ENCODE measurements at regions not wholly inside any gene's neighbourhood (a gene's known extent, or its start where the extent isn't known, plus 50 kb on each side); places are given as distances from the start of the nearest gene placed in this dataset.

DNA sequence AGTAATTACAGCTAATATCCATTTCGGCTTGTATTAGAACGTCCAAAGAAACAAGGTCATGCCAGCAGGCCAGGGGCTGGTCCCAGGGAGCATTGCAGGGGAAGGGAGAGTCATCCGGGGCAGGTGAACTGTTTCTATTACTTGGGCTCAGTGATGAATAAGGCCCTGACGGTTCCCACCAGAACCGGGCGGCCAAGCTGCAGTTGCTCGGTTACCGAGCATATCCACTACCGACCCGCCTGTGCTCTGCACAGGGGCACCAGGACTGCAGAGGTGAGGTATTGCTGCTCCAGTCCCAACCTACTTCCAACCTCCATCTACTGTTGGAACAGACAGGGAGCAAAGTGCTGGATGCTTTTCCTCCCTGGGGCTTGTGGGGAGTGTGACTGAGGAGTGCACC is 295.5 kb downstream of the MAF start:
- ChIA-PET CTCF (interaction anchor here (0.9 kb wide), 1 partner anchor 380 kb away, joined by 3 read pairs; no protein-coding TSS in a partner anchor), POLR2A (no interaction called here)
- Mint-ChIP-seq H3K36me3 (ENCODE audit: low read depth) (no peaks in the 10 kb centered on the region), H3K4me3 (no peak overlapping the region), H3K27me3 (peaks cover 6% of the 10 kb centered on the region), H3K27ac (no peak overlapping the region), H3K9me3 (ENCODE audit: low read depth) (no peaks in the 10 kb centered on the region), H3K4me1 (peaks cover 11% of the 10 kb centered on the region)
- DNase-seq (no peak), ATAC-seq (no peak)
- intact Hi-C loops (cut with DNase I, micrococcal nuclease), result no loop called here

DNA sequence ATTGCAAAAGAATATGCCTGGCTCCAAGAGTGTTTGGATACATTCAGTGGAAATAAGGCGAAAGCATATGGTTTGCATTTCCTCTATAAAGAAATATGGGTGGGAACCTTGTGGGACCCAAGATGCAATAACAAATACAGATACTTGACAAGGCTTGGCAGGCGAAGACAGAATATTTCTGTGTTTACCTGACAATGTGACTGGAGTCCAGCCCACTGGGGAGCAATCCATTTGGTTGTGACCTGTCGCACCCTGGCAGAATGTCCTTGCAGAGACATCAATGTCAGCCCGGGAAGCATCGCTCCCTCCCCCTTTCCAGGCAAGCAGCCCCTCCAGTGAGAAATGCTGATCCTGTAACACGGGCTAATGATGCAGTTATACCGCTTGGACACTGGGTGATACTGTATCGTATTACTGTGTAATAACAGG is 296.6 kb downstream of the MAF start:
- peaks cover 5% of the 10 kb centered on the region for H3K27me3 Mint-ChIP-seq
- no peak overlapping the region for H3K27ac Mint-ChIP-seq
- ChIA-PET POLR2A (no interaction called here), CTCF (no interaction called here)
- H3K4me1 Mint-ChIP-seq, result peaks cover 2% of the 10 kb centered on the region
- DNase-seq, result no peak
- H3K4me3 Mint-ChIP-seq, result no peak overlapping the region
- no peaks in the 10 kb centered on the region for H3K36me3 Mint-ChIP-seq (ENCODE audit: low read depth)
- ATAC-seq, result no peak
- H3K9me3 Mint-ChIP-seq (ENCODE audit: low read depth), result no peaks in the 10 kb centered on the region
- intact Hi-C loops (cut with DNase I, micrococcal nuclease), result no loop called here

DNA sequence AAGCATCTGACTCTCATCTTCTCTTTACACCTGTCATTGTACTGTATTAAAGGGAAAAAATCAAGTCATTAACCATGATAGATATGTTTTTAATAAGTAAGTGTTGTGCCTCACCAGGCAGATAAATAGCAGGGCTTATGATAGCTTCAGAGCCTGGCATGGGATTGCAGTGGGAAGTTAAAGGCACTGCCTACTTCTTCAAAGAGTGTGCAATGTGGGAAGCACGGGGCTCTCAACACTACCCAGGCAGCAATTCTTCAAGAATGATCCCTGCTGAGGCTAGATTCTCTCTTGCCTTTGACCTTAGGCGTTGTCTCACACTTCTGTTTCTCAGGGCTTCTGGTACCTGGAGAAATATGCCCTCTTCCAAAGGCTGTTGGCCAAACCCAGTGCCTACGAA is 297.3 kb downstream of the MAF start:
- ATAC-seq, result no peak
- ChIA-PET CTCF (no interaction called here), POLR2A (no interaction called here)
- no peak overlapping the region for H3K4me3 Mint-ChIP-seq
- intact Hi-C loops (cut with DNase I, micrococcal nuclease), result no loop called here
- no peaks in the 10 kb centered on the region for H3K9me3 Mint-ChIP-seq (ENCODE audit: low read depth)
- H3K36me3 Mint-ChIP-seq (ENCODE audit: low read depth), result no peaks in the 10 kb centered on the region
- H3K4me1 Mint-ChIP-seq, result no peaks in the 10 kb centered on the region
- no peak for DNase-seq
- H3K27me3 Mint-ChIP-seq, result peaks cover 2% of the 10 kb centered on the region
- no peak overlapping the region for H3K27ac Mint-ChIP-seq

DNA sequence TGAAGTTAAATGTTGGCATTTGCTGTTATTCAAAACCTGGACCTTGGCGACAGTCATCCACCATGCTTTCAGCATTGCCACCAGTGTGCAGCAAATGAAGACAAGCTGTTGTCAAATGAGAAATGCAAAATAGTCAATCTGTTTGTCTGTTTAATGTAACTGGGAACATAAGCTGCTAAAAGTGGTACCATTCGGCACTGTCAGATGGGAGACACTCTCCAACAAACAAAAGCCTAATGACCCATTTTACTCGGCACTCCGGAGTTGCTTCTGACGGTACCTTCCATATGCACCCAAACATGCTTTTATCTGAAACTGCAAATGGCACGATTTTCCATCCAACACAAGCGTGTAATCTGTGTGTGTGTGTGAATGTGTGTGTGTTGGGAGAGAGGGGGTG is 297.8 kb downstream of the MAF start:
- ChIA-PET CTCF (no interaction called here), POLR2A (no interaction called here)
- DNase-seq, result no peak
- no peak for ATAC-seq
- H3K36me3 Mint-ChIP-seq (ENCODE audit: low read depth), result no peaks in the 10 kb centered on the region
- no peaks in the 10 kb centered on the region for H3K4me1 Mint-ChIP-seq
- H3K27ac Mint-ChIP-seq, result no peak overlapping the region
- intact Hi-C loops (cut with DNase I, micrococcal nuclease), result no loop called here
- no peak overlapping the region for H3K4me3 Mint-ChIP-seq
- no peaks in the 10 kb centered on the region for H3K9me3 Mint-ChIP-seq (ENCODE audit: low read depth)
- peaks cover 2% of the 10 kb centered on the region for H3K27me3 Mint-ChIP-seq

DNA sequence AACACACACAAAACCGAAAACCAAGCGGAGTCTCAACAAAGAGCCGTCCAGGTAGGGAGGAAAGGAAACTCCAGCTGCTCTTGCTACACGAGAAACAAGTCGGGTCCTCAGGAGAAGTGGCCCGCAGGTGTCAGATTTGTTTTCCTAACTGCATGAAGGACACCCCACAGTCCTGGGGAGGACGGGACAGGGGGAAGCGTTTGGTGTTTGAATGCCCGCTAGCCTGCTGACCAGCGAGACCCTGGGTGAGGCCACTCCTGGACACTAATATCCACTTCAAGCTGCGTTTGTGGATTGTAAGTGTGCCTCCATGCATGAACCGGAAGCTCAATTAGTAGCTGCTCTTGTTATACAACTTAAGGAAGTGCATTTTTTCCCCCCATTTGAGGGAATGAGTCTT is 299.5 kb downstream of the MAF start:
- H3K9me3 Mint-ChIP-seq (ENCODE audit: low read depth), result no peaks in the 10 kb centered on the region
- POLR2A ChIA-PET, result no interaction called here

DNA sequence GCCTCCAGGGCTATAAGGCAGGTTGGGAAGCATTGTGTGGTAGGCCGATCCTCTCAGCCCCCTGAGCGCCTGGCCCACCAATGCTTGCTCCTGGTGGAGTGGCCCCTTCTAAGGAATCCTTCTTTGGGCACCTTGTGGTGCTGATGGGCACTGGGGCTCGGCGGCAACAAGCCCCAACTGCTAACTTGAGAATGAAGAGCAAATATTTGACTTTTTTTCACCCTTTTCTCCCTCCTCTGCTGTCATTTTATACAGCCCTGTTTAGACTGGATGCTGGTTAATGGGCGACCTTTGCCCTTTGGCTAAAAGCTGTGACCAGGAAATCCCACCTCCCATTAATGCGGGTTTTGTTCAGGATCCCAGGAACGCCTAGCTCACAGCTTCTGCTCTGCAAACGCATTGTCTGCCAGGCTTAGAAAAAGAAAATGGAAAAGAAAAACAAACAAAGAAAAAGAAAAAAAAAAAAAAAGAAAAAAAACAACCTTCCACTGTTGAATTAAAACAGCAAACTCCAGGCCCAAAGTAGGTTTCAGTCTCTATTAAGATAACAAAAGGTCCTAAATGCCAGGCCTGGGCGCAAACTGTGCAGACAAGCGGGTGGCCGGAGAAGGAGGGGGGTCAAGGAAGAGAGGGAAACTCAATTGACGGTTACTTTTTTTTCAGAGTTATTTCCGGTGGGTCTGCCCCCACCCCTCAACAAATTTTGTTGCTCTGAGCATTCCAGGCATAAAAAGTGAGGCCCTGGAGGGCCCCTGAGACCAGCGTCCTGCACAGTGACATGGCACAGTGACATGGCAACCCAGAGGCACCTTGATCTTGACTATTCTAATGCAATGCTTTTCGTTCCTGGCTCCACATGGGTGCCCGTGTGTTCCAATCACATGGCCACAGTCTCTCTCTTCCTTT is 301.4 kb downstream of the MAF start:
- Mint-ChIP-seq H3K4me3 (no peak overlapping the region), H3K36me3 (ENCODE audit: low read depth) (no peaks in the 10 kb centered on the region), H3K9me3 (ENCODE audit: low read depth) (no peaks in the 10 kb centered on the region), H3K27me3 (peaks cover 2% of the 10 kb centered on the region), H3K27ac (no peak overlapping the region), H3K4me1 (peaks cover 13% of the 10 kb centered on the region)
- CTCF ChIA-PET, result interaction anchor here (2.5 kb wide), 1 partner anchor 15 kb away, joined by 6 read pairs; no protein-coding TSS in a partner anchor
- POLR2A ChIA-PET, result no interaction called here
- intact Hi-C loops (cut with DNase I, micrococcal nuclease), result no loop called here
- ATAC-seq, result no peak
- no peak for DNase-seq

More for the DNA sequence above, 299.5 kb downstream of the MAF start:
- Mint-ChIP-seq H3K36me3 (ENCODE audit: low read depth) (no peaks in the 10 kb centered on the region), H3K27ac (no peak overlapping the region), H3K4me3 (no peak overlapping the region), H3K4me1 (peaks cover 10% of the 10 kb centered on the region), H3K27me3 (peaks cover 2% of the 10 kb centered on the region)
- CTCF ChIA-PET, result no interaction called here
- DNase-seq (no peak), ATAC-seq (no peak)
- intact Hi-C loops (cut with DNase I, micrococcal nuclease), result no loop called here

DNA sequence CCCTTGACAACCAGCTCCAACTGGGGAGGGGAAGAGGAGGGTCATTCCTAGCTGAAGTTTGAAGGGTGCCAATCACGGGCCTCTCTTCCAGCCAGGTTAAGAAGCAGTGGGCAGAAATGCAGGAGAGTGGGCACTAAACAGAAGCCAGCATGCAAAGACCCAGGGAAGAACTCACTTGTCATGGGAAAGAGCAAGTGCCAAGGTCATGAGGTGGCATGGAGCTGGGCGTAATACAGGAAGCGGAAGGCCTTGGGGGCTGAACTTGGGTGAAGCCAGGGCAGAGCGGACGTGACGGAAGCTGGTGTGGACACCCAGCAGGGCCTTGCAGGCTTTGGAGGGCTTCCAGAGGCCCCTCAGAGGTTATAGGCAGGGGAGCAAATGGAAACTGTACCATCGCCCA is 302.1 kb downstream of the MAF start:
- peaks cover under 1% of the 10 kb centered on the region for H3K27me3 Mint-ChIP-seq
- H3K36me3 Mint-ChIP-seq (ENCODE audit: low read depth), result no peaks in the 10 kb centered on the region
- ChIA-PET POLR2A (no interaction called here), CTCF (interaction anchor here (0.7 to 2.5 kb wide), 2 partner anchors 12 to 15 kb away, joined by 3 to 6 read pairs; no protein-coding TSS in a partner anchor)
- intact Hi-C loops (cut with DNase I, micrococcal nuclease), result no loop called here
- no peak overlapping the region for H3K4me3 Mint-ChIP-seq
- DNase-seq, result no peak
- H3K9me3 Mint-ChIP-seq (ENCODE audit: low read depth), result no peaks in the 10 kb centered on the region
- ATAC-seq, result no peak
- no peak overlapping the region for H3K27ac Mint-ChIP-seq
- H3K4me1 Mint-ChIP-seq, result peaks cover 13% of the 10 kb centered on the region

DNA sequence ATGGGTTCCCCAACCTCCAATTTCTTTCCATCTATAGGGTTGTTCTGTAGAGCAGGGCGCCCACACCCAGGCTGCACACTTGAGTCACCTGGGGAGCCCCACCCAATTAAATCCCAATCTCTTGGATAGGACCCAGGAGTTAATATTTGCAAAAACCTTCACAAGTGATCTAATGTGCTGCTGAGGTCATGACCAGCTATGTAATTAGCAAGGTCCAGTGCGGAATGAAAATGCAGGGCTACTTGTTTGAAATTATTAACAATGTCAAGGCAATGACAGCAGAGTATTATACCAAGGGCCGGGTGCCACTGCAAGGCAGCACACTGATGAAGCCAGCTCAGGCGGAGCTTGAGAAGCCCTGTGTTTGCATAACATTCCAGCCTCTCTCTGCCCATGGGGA is 302.7 kb downstream of the MAF start:
- peaks cover 13% of the 10 kb centered on the region for H3K4me1 Mint-ChIP-seq
- CTCF ChIA-PET, result interaction anchor here (0.7 to 2.5 kb wide), 2 partner anchors 13 to 14 kb away, joined by 3 to 6 read pairs; no protein-coding TSS in a partner anchor

DNA sequence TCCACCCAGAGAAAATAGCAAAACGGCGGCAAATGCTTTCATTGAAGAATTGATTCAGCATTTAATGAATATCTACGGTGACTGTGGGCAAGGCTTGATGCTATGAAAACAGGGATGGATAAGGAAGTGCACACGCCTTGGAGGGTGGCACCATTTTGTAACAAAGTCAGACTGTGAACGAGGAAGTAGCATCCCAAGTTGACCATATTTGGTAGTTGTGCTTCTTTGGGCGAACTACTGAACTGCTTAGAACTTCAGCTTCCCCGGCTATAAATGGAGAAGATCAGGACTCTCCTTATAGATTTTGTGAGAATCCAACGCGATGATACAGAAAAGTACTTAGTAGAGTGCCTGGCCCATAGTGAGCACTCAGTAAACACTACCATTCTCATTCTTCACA is 303.2 kb downstream of the MAF start:
- no peak overlapping the region for H3K4me3 Mint-ChIP-seq
- ATAC-seq, result no peak
- intact Hi-C loops (cut with DNase I, micrococcal nuclease), result no loop called here
- H3K4me1 Mint-ChIP-seq, result peaks cover 13% of the 10 kb centered on the region
- CTCF ChIA-PET, result interaction anchor here (2.5 kb wide), 1 partner anchor 14 kb away, joined by 6 read pairs; no protein-coding TSS in a partner anchor
- H3K27me3 Mint-ChIP-seq, result no peaks in the 10 kb centered on the region
- no peaks in the 10 kb centered on the region for H3K9me3 Mint-ChIP-seq (ENCODE audit: low read depth)
- no peak overlapping the region for H3K27ac Mint-ChIP-seq
- POLR2A ChIA-PET, result no interaction called here
- no peak for DNase-seq
- no peaks in the 10 kb centered on the region for H3K36me3 Mint-ChIP-seq (ENCODE audit: low read depth)

More for the DNA sequence above, 302.7 kb downstream of the MAF start:
- POLR2A ChIA-PET, result no interaction called here
- Mint-ChIP-seq H3K27ac (no peak overlapping the region), H3K36me3 (ENCODE audit: low read depth) (no peaks in the 10 kb centered on the region), H3K4me3 (no peak overlapping the region), H3K9me3 (ENCODE audit: low read depth) (no peaks in the 10 kb centered on the region), H3K27me3 (no peaks in the 10 kb centered on the region)
- DNase-seq, result no peak
- intact Hi-C loops (cut with DNase I, micrococcal nuclease), result no loop called here
- no peak for ATAC-seq

DNA sequence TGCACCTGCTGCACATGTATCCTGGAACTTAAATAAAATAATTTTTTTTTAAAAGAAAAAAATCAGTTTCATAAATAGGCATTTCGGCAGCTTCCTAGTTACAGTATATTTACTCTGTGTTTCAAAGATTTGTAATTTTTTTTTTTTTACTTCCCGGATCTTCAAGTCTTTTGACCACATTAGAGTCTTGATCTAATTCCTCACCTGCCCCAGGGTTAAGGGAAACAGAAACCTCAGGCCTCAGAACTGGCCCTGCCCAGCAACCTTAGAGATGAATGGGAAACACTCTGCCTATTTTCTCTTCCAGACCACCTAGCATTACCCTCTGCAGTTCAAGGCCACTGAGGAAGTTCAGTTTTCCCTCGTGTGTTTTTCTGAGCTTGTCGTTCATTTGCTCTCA is 304.0 kb downstream of the MAF start:
- ATAC-seq, result no peak
- no peaks in the 10 kb centered on the region for H3K36me3 Mint-ChIP-seq (ENCODE audit: low read depth)
- H3K4me3 Mint-ChIP-seq, result no peak overlapping the region
- peaks cover 2% of the 10 kb centered on the region for H3K27me3 Mint-ChIP-seq
- intact Hi-C loops (cut with DNase I, micrococcal nuclease), result no loop called here
- no peak for DNase-seq
- CTCF ChIA-PET, result interaction anchor here (1.5 kb wide), 1 partner anchor 19 kb away, joined by 3 read pairs; no protein-coding TSS in a partner anchor
- no peak overlapping the region for H3K27ac Mint-ChIP-seq
- POLR2A ChIA-PET, result no interaction called here
- peaks cover 13% of the 10 kb centered on the region for H3K4me1 Mint-ChIP-seq
- no peaks in the 10 kb centered on the region for H3K9me3 Mint-ChIP-seq (ENCODE audit: low read depth)

DNA sequence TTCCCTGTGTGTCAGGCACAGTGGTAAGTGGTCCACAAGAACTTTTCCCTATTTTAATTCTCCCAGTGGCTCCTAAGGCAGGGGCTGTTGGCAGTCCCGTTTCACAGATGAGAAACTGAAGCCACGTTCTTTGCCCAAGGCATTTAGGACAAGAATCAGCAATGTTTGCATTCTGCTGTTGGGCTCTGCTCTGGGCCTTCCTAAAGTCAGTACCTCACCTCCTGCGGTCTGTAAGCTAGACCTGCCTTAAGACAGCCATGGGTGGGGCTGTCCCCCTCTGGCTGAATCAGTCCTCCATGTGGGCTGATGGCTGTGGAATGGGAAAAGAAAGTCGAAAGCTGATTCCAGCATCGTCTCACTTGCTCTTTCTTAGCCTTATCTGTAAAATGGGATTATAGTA is 304.8 kb downstream of the MAF start:
- intact Hi-C loops (cut with DNase I, micrococcal nuclease), result no loop called here
- H3K4me3 Mint-ChIP-seq, result no peak overlapping the region

DNA sequence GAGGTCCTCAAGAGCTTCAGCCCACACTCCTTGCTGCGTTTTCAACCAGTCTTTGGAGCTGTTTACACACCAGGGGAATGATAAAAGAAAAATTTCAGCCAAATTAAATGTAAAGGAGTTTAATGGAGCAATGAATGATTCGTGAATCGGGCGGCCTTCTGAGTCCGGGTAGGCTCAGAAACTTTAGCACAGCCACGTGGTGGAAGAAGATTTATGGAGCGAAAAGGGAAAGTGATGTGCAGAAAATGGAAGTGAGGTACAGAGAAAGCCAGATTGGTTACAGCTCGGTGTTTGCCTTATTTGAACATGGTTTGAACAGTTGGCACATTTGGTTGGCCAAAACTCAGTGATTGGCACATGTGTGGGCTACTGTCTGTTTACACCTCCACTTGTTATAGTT is 305.4 kb downstream of the MAF start:
- ATAC-seq (no peak), DNase-seq (no peak)
- no peak overlapping the region for H3K27ac Mint-ChIP-seq
- intact Hi-C loops (cut with DNase I, micrococcal nuclease), result no loop called here
- no peaks in the 10 kb centered on the region for H3K9me3 Mint-ChIP-seq (ENCODE audit: low read depth)
- ChIA-PET CTCF (interaction anchor here (1.6 kb wide), 1 partner anchor 27 kb away, joined by 3 read pairs; no protein-coding TSS in a partner anchor), POLR2A (interaction anchor here (0.6 kb wide), 1 partner anchor 156 kb away, joined by 3 read pairs; no protein-coding TSS in a partner anchor)
- H3K4me1 Mint-ChIP-seq, result peaks cover 13% of the 10 kb centered on the region
- peaks cover 4% of the 10 kb centered on the region for H3K27me3 Mint-ChIP-seq
- no peaks in the 10 kb centered on the region for H3K36me3 Mint-ChIP-seq (ENCODE audit: low read depth)
- H3K4me3 Mint-ChIP-seq, result no peak overlapping the region

More for the DNA sequence above, 304.8 kb downstream of the MAF start:
- Mint-ChIP-seq H3K27ac (no peak overlapping the region), H3K36me3 (ENCODE audit: low read depth) (no peaks in the 10 kb centered on the region), H3K9me3 (ENCODE audit: low read depth) (no peaks in the 10 kb centered on the region), H3K27me3 (peaks cover 4% of the 10 kb centered on the region), H3K4me1 (peaks cover 13% of the 10 kb centered on the region)
- ChIA-PET POLR2A (no interaction called here), CTCF (interaction anchor here (1.5 kb wide), 1 partner anchor 20 kb away, joined by 3 read pairs; no protein-coding TSS in a partner anchor)
- no peak for DNase-seq
- no peak for ATAC-seq

Data from activated CD4-positive, alpha-beta T cell treated with anti-CD3 and anti-CD28 coated beads for 36 hours (primary cell).